ENCODE measurements at regions not wholly inside any gene's neighbourhood (a gene's known extent, or its start where the extent isn't known, plus 50 kb on each side); places are given as distances from the start of the nearest gene placed in this dataset.

DNA sequence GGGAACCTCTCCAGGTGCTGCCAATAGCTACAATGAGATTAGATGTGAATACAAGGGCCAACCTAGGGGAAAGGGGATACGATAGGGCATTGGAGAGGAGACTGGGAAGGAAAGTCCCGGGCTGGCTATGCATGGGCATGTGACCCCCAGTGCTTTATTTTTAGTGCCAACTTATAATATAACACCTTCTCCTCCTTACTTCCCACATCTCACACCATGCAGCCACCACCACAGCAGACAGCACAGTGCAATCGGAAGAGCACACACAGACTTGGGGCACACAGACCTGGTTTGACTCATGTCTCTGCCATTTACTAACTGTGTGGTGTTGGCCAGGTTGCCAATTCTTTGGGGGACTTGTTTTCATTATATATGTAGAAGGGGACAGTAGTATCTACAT, 85.4 kb downstream of the TOMM20 start:
- DNase-seq (ENCODE audit: low spot score), result no peak
- TF ChIP-seq, protein P1, sequence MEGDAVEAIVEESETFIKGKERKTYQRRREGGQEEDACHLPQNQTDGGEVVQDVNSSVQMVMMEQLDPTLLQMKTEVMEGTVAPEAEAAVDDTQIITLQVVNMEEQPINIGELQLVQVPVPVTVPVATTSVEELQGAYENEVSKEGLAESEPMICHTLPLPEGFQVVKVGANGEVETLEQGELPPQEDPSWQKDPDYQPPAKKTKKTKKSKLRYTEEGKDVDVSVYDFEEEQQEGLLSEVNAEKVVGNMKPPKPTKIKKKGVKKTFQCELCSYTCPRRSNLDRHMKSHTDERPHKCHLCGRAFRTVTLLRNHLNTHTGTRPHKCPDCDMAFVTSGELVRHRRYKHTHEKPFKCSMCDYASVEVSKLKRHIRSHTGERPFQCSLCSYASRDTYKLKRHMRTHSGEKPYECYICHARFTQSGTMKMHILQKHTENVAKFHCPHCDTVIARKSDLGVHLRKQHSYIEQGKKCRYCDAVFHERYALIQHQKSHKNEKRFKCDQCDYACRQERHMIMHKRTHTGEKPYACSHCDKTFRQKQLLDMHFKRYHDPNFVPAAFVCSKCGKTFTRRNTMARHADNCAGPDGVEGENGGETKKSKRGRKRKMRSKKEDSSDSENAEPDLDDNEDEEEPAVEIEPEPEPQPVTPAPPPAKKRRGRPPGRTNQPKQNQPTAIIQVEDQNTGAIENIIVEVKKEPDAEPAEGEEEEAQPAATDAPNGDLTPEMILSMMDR (IDR thresholded peaks at IDR 0.05; ENCODE audit: extremely low read depth, missing control alignments), result no peak

DNA sequence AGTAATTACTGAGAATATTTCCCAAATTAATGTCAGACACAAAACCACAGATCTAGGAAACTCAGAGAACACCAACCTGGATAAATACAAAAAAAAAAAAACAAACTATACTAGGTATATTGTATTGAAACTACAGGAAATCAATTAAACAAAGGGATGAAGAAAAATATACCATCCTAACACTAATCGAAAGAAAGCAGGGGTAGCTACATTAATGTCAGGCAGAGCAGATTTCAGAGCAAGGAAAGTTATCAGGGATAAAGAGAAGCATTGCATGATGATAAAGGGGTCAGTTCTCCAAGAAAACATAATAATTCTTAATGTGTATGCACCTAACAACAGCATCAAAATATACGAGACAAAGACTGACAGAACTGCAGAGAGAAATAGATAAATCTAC, 89.9 kb downstream of the TOMM20 start:
- TF ChIP-seq, protein P1 (IDR thresholded peaks at IDR 0.05; ENCODE audit: extremely low read depth, missing control alignments), result no peak
- DNase-seq (ENCODE audit: low spot score), result no peak

DNA sequence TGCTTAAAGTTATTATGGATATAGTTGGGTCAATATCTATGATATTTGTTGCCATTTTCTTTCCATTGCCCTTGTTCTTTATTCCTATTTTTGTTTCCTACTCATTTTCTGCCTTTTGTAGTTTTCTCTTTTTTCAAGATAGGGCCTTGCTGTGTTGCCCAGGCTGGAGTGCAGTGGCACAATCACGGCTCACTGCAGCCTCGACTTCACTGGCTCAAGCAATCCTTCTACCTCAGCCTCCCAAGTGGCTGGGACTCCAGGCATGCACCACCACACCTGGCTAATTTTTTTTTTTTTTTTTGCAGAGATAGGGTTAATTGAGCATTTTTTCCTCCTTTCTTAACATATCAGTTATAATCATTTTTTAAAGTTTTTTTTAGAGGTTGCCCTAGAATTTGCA, 92.7 kb downstream of the TOMM20 start:
- DNase-seq (ENCODE audit: low spot score), result no peak
- TF ChIP-seq, protein P1 (IDR thresholded peaks at IDR 0.05; ENCODE audit: extremely low read depth, missing control alignments), result no peak

DNA sequence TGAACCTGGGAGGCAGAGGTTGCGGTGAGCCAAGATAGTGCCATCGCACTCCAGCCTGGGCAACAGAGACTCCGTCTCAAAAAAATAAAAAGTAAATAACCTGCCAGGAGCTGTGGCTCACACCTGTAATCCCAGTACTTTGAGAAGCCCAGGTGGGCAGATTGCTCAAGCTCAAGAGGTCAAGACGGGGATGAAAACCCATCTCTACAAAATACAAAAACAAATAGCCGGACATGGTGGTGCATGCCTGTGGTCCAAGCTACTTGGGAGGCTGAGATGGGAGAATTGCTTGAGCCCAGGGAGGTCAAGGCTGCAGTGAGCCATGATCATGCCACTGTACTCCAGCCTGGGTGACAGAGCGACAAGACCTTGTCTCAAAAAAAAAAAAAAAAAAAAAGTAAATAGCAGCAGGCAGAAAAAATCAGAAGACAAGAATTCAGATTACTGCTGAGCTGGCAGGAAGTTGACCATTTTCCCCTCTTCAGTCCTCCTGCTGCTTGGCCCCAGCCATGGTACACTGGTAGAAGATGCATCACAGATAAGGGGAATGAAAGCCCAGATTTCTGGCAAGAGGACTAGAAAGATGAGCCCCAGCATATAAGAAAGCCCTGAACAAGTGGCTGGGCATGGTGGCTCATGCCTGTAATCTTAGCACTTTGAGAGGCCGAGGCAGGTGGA, 97.6 kb downstream of the TOMM20 start:
- no peak for DNase-seq (ENCODE audit: low spot score)
- TF ChIP-seq, protein P1 (IDR thresholded peaks at IDR 0.05; ENCODE audit: extremely low read depth, missing control alignments), result no peak

DNA sequence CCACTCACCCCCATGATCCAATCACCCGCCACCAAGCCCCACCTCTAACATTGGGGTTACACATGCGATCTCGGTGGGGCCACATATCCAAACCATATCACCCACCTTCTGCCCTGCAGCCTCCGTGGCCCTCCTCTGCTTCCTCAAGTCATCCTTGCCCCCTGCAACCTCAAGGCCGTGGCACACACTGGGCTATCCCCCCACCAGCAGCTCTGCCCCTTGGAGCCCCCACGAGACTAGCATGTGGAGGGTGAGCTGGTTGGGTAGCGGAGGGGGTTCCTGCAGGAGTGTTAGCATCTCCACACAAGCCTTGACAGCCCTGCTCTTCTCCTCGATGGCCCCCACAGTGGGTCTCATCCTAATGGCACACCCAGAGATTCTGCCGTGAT, 100.8 kb downstream of the TOMM20 start:
- TF ChIP-seq, protein P1 (IDR thresholded peaks at IDR 0.05; ENCODE audit: extremely low read depth, missing control alignments), result no peak
- DNase-seq (ENCODE audit: low spot score), result no peak

DNA sequence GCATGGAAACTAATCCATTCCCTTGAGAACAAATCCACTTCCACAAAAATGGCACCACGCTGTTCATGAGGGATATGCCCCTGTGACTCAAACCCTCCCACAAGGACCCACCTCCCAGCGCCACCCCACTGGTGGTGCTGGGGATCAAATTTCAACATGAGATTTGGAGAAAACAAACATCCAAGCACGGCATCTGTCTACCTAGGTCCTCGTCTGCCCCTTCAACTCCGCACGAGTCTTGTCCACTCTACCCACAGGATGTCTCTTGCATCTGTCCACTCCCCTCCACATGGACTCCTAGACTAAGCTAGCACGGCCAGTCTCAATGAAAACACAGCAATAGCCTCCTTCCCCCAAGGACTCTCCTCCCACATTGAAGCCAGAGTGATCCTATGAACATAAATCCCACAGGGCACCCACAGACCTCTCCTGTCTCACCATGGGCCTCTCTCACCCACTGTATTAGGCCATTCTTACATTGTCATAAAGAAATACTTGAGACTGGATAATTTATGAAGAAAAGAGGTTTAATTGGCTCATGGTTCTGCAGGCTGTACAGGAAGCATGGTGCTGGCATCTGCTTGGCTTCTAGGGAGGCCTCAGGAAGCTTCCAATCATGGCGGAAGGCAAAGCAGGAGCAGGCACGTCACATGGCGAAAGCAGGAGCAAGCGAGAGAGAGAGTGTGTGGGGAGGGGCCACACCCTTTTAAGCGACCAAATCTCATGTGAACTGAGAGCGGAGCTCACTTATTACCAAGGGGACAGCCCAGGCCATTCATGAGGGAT, 101.4 kb downstream of the TOMM20 start:
- TF ChIP-seq, protein P1 (IDR thresholded peaks at IDR 0.05; ENCODE audit: extremely low read depth, missing control alignments), result no peak
- no peak for DNase-seq (ENCODE audit: low spot score)

DNA sequence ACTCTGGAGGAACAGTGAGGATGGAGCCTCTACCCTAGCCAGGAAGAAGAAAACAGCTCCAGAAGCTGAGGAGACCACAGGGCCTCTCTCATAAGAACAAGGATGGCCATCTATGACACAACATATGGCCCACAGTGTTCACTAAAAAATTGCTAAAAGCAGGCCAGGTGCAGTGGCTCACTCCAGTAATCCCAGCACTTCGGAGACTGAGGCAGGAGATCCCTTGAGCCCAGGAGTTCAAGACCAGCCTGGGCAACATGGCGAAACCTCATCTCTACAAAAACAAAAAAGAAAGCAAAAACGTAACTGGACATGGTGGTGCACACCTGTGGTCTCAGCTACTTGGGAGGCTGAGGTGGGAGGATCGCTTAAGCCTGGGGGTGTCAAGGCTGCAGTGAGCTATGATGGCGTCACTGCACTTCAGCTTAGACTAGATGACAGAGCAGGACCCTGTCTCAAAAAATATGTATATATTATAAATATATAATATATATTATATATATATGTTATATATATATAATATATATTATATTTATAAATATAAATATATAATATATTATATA, 103.1 kb downstream of the TOMM20 start:
- no peak for DNase-seq (ENCODE audit: low spot score)
- TF ChIP-seq, protein P1 (IDR thresholded peaks at IDR 0.05; ENCODE audit: extremely low read depth, missing control alignments), result no peak
